HG02840 (cell line): ENCODE measurements at regions not wholly inside any gene's neighbourhood (a gene's known extent, or its start where the extent isn't known, plus 50 kb on each side); places are given as distances from the start of the nearest gene placed in this dataset.

Experiments
- ATAC-seq: cut with Tn5 transposase; IDR thresholded peaks from one replicate; pipeline ENCODE4 v1.9.1; 2021; ENCODE audit warnings: mild to moderate bottlenecking, moderate library complexity, moderate number of reproducible peaks; ENCODE audit not compliant: unreplicated experiment, low FRiP score

DNA sequence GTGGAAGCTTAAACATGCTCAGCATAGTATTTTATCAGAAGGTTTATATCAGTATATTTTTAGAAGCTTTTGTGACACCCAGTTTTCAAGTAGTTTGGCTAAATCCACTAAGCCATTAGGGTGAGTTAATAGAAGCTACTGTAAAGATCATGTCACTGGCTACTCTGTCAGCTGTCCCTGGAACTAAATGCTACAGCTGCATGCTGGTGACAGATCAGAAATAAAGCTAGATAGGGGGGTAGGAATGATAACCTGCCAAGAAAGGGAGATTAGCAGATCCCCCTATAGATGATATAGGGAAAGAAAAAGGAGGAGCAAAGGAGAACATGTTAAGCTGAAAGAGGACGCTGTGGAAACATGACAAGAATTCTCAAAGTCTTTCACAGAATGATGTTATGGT is 363.2 kb downstream of the QKI start:
- no peak for ATAC-seq

DNA sequence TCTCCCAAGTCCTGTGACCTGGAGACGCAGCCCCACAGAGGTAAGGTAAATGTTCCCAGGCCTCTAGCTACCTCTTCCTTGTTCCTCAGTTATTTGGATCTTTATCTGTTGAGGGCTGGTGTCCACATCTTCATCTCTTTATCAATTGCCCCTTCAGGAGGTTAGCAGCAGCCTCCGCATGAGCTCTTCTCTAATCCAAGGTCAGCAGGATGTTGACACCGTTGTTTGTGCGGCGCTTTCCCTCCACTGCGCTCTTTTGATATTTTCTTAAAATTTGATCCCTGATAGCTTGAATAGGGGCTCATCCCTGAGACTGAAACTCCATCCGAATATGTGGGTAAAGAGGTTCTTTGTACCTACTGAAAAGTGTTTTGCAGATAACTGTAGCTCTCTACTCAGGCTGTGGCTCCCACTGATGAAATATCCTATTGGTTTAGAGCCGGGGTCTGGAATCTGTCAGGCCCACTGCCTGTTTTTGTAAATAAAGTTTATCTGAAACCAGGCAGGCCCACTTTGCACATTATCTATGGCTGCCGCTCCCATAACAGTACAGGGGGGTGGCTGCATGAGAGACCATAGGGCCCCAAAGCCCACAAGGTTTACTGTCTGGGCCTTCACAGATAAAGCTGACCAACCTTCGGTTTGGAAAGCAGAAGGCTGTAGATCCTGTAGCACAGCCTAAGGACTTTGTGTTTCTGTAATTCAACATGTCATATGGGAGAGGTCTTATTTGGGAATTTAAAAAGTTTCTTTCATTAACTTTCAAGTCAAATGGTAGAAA is 362.6 kb downstream of the QKI start:
- ATAC-seq = no peak

DNA sequence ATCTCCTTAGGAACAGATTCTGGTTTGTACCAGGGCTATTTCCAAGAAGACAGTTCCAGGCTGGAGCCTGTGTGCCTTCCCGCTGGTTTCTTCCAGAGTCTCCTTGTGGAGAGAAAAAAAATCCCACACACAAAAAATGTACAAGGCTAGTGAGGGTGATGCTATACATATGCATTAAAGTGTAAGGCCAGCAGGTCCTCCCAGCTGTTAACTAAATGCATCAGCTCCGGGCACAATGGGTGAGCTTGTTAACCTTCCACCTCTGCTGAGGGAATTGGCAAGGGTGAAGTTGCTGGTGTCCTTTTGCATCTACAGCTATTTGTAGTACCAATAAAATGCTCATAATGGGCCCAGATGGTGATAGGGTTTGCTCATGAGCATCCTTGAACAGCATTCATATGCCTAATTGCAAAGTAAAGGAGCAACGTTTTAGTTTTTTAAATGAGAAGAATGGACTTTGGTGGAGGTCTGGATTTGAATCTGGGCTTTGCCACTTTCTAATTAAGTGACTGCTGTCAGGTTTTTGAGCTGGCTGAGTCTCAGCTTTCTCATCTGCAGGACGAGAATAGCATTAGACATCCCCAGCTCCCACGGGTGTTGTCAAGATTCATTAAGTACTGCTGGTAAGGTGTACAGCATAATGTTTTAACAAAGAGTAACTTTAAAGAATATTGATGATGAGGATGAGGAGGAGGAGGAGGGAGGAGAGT is 361.8 kb downstream of the QKI start:
- ATAC-seq = no peak

- ATAC-seq = no peak
These were observed 360.8 kb downstream of the QKI start for GRCh38 chr6:163775313-163775712.

DNA sequence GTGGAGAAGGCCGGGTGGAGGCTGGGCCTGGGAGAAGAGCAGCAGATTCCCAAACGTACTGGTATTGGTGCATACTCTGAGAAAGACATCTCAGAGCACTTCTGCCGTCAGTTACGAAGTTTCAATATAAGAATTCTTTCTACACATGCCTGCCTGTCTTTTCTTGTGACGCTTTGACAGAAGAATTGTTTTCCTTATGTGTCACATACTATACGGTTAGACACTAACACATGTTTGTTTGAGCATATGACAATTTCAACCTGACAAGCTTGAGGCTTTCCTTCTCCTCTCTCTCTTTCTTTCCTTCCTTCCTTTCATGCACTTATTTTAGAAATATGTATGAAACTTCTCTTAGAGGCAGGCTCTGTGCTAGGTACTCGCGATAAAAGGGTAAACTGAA is 360.0 kb downstream of the QKI start:
- ATAC-seq = no peak

DNA sequence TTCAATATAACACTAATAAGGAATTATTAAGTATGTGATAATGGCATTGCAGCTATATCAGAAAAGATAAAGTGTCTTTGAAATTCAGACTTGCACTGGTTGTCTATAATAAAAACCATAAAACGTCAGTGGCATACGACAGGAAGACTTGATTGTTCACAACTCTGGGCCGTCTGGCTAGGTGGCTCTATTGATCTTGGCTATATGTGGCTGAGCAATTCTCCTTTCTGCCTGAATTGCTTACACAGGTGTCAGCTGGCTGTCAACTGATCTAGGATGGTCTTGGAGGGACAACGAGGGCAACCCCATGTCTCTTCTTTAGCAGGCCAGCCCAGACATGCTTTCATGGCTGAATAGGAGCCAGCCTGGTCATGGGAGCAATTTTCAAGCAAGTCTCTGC is 359.1 kb downstream of the QKI start:
- ATAC-seq = no peak

- ATAC-seq = no peak
These were observed 358.2 kb downstream of the QKI start for GRCh38 chr6:163772701-163773100.

GRCh38 chr6:163771180-163771579 is 356.7 kb downstream of the QKI start:
- ATAC-seq = no peak

- no peak for ATAC-seq
These were observed 354.4 kb downstream of the QKI start for GRCh38 chr6:163768905-163769304.

DNA sequence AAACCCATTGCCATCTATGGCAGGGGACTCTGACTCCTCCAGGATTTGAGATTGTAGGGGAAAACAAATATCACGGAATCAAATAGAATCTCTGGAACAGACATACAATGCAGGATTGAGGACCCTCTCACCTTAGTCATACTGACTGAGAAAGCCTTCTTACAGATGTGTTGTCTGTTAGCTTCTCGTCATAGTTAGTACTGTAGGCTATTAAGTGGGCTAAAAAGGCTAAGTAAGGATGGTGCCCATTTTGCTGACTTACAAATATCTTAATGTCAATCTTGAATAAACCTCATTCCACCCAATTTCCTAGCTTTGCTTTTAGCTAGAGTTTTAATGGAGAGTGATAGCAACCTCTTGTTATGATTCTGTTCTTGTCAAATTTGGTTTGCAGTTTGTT is 352.4 kb downstream of the QKI start:
- no peak for ATAC-seq

DNA sequence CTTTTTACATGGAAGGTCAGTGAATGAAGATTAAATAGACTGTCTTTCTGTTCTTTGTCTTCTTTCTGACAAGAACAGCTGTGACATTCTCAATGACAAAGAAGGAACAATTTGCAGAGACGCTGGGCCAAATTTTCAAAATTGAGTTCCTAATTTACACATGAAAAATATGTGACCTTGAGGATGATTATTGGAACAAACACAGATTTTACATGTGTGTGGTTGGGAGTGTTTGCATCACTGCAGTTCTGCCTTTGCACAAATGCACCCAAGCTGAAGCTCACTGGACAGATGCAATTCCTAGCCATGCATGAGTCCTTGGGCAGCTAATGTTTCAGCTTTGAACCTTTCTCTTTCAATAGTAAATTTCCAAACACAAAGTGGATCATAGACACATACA is 350.8 kb downstream of the QKI start:
- no peak for ATAC-seq

GRCh38 chr6:163764565-163764964 is 350.0 kb downstream of the QKI start:
- no peak for ATAC-seq

- no peak for ATAC-seq
These were observed 347.0 kb downstream of the QKI start for GRCh38 chr6:163761481-163761880.

DNA sequence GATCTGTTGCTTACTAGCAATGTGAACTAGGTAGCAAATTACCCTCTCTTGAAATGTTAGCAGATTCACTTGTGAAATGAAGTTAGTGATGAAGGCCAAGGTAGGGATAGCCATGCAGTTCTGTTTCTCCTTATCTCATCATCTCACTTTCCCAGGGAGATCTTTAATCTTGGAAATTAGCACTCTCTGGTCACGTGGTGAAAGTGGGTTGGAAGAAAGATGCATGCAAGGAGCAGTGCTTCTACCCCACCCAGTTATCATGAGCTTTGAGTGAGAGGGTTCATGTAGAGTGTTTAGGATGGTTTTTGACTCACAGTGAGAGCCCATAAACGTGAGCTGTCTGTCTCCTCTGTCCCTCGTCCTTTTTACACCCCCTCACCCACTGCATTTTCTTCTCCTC is 346.3 kb downstream of the QKI start:
- no peak for ATAC-seq

DNA sequence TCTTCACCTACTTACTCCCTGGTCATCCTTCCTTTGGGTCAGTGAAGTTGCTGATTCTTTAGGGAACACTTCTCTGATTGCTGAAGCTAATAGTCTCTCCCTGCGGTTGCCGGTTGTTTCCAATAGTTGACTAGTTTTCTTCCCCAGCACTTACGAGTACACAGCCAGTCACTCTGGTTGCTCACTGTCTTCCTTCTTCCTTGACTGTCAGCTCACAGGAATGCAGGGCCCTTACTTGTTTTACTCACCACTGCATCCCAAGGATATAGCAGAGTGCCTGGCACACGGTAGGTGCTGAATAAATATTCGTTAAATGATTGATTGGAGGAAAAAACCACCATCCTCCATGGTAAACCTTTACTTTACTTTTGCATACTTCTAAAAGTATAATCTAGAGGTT is 345.0 kb downstream of the QKI start:
- no peak for ATAC-seq

- ATAC-seq = no peak
These were observed 343.0 kb downstream of the QKI start for GRCh38 chr6:163757520-163757919.

GRCh38 chr6:163756079-163756478 is 341.6 kb downstream of the QKI start:
- peak; percentile 100 for ATAC-seq

- no peak for ATAC-seq
These were observed 340.3 kb downstream of the QKI start for GRCh38 chr6:163754866-163755265.

GRCh38 chr6:163753430-163753829 is 338.9 kb downstream of the QKI start:
- ATAC-seq = no peak

GRCh38 chr6:163752446-163752845 is 337.9 kb downstream of the QKI start:
- no peak for ATAC-seq

DNA sequence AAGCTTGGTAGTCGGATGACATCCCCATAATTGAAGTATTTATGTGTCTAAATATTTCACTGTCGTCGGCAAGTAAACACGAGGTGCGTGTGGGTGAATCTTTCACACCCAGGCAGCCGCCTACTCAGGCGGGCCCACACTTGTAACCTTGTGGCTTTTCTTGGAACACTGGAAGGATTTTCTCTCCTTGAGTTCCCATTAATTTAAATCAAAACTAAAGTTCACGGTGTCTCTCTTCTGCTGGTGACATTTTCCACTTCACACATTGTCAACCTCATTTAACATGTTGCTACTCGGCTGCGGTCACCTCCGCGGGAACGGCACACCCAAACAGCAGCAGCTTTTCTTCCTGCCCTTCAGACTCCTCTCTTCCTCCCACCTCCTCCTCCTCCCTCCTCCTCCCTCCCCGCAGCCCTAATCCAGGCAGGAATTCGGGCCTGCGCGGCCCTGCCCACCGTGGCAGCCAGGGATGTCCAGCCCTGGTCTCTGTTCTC is 336.6 kb downstream of the QKI start:
- no peak for ATAC-seq

DNA sequence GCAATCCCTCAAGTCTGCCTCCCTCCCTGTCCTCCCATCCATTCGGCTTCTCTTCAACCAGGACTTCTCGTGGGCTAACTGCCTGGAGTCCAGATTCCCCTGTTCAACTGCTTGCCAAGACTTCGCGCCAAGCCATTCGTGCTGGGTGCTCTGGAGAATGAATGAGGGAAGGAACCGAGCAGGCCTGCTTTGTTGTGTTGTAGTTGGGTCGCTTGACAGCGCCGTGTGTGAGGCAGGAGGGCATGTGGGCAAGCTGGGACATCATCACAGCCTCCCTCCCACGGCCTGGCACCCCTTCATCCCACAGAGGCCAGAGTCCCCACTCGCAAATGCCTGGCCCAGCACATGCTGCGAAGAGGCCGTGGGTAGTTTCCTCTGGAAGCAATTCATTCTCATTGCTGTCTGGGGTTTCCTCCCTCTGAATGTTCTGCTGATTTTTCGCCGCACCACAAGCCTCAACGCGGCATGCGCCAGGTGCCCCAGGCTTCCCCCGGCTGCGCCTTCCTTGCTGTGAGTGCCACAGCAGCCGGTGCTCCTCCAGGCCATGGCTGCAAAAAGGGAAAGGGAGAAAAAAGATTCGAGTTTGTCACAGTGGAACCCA is 336.0 kb downstream of the QKI start:
- ATAC-seq = no peak
